Posterior cingulate gyrus (tissue), 11 donors: ENCODE measurements at regions not wholly inside any gene's neighbourhood (a gene's known extent, or its start where the extent isn't known, plus 50 kb on each side); places are given as distances from the start of the nearest gene placed in this dataset.

Experiments
- DNase-seq, 10 donors: peaks; one replicate each; pipeline versions ENCODE4 v3.0.0 to v3.0.0-alpha.2; 2020 to 2021; ENCODE audit warnings: mixed read lengths in 3 of 10
- intact Hi-C: fragments of 100-400 bp; cut with DNase I; formaldehyde crosslinking; loops from one replicate; pipeline ENCODE4 v1.15.1; 2023

DNA sequence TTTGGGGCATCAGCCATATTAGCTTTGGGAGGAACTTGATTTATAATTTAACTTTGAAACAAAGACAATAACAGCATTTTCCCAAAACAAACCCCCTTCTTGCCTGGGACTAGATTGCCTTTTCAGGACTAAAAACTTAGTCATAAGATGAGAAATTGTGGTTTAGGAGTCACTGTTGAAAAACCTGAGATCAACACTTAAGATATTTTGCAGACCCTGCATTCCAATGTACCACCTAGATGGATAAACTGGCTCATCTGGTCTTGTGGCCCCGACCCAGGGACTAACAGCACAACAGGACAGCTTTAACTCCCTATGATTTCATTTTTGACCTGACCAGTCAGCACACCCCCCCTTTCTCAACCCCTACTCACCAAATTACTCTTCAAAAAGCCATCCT lies 1165.4 kb downstream of the XPNPEP1 start:
- no peak for DNase-seq
- intact Hi-C loops = no loop called here

DNA sequence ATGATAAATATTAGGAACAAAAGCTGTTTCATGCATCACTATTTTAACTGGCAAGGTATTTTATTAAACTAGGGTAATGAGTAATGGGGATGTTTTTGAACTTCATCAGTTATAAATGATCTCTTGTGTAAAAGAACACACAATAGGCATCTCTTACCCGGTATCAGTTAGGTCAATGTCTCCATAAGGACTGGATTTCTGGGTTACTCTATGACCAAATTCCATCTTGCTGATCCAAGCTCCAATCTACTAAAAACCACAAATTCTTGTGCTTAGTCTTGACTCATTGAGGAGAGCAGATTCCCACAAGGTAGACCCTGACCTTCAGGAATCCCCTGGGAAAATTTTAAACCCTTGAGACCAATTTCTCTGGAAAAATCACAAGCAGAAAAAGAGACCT lies 1167.7 kb downstream of the XPNPEP1 start:
- intact Hi-C loops = no loop called here
- no peak for DNase-seq

DNA sequence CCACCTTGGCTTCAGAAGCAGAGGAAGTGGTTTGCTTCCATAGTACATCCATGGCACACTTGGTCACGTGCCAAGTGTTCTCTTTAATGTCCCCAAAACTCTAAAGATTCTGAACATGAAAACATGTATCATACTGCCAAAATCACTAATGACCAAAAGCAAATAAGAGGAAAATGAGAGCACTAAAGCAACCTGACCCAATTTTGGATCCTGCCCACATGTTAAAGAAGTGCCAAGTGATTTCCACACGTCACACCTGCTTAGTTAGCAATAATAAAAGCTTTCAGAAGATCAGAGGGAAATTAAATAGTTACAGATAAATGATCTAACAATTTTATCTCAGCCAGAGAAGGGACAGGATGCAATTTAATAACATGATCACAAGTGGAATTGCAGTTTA lies 1170.0 kb downstream of the XPNPEP1 start:
- no peak for DNase-seq
- intact Hi-C loops = no loop called here

DNA sequence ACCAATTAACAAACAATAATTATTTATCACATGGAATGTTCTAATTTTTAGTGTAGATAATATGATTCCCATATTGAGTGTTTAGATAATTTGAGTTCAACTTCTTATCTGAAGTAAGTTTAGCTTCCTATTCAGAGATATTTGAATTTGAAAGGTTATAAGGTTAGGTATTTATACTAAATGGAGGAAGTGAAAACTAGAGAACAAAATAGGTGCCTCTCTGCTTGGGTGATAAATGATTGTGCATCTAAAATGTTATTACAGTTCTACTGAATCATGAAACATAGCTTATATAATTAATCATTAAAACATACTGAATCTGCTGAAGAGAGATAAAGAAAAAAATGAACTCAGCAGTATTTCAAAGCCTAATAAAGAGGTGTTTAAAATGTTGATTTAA lies 1174.3 kb downstream of the XPNPEP1 start:
- no peak for DNase-seq
- intact Hi-C loops = no loop called here

DNA sequence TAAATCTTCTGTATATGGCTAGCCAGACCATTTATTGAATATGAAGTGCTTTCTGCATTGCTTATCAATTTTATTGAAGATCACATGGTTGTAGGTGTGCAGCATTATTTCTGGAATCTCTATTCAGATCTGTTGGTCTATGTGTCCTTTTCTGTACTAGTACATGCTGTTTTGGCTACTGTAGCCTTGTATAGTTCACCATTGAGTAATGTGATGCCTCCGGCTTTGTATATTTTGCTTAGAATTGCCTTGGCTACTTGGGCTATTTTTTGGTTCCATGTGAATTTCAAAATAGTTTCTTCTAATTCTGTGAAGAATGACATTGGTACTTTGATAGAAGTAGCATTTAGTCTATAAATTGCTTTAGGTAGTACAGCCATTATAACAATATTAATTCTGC lies 1187.2 kb downstream of the XPNPEP1 start:
- intact Hi-C loops = no loop called here
- DNase-seq = no peak

DNA sequence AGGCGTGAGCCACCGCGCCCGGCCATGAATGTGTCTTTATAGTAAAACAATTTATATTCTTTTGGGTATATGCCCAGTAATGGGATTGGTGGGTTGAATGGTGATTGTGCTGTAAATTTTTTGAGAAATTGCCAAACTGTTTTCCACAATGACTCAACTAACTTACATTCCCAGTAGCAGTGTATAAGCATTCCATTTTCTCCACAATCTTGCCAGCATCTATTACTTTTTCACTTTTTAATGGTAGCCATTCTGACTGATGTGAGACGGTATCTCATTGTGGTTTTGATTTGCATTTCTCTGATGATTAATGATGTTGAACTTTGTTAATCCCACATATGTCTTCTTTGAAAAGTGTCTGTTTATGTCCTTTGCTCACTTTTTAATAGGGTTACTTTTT lies 1187.9 kb downstream of the XPNPEP1 start:
- DNase-seq = no peak
- intact Hi-C loops = no loop called here

DNA sequence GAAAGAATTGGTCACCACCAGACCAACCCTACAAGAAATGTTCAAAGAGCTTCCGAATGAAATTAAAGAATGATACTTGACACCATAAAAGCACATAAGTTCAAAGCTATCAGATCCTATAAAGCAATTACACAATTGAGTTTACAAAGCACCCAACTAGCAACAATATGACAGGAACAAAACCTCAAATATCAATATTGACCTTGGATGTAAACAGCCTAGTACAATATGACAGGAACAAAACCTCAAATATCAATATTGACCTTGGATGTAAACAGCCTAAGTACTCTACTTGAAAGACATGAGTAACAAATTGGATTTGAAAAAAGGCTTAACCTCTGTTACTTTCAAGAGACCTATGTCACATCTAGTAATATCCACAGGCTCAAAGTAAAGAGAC lies 1201.4 kb downstream of the XPNPEP1 start:
- intact Hi-C loops = no loop called here
- DNase-seq = no peak

DNA sequence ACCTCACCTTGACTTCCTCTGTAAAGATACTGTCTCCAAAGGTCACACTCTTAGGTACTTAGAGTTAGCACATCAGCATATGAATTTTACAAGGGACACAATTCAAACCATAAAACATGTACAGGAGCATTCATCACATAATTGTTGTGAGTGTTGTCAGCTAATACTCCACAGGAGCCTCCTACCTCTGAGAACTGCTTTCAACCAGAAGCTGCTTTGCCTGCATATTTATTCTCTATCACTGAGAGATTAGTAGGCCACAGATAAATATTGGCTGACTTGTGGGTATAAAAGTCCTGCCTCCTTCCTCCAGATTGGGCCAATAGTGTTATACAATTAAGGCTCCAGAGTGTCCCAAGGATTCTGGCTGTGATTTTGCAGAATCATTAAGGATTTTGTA lies 1207.0 kb downstream of the XPNPEP1 start:
- DNase-seq = no peak
- intact Hi-C loops = no loop called here

DNA sequence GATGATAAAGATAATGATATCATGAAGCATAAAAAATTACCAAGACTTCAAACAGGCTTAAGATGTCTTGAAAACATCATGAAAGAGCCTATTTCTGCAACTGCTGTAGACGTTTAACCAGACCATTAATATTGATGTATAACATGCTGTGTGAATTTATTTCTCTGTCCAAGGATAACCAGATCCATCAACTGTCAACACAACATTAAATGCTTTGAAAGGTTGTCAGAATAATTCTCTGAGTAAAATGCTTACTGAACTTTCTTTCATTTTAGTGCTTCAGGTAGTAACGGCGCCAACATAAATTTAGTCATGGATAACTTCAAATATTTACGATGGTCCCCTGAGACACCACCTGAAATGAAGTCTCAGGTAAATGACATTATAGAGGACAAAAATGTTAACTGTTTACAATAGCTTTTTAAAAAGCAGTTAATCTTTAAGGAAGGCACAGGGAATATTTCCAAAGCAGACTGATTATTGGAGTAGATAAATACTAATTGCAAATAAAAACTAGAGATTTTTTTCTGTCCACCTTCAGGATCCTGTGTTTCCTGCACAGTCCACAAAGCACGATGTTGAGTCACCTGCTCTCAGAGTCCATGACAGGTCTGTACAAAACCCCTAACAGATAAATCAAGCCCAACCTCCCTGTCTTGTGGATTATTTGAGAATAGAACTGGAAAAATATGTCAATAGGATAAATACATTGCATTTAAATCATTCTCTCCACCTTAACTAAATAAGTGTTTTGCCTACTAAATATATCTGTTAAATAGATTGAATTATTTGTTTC lies 1213.2 kb downstream of the XPNPEP1 start:
- DNase-seq = no peak
- intact Hi-C loops = no loop called here

DNA sequence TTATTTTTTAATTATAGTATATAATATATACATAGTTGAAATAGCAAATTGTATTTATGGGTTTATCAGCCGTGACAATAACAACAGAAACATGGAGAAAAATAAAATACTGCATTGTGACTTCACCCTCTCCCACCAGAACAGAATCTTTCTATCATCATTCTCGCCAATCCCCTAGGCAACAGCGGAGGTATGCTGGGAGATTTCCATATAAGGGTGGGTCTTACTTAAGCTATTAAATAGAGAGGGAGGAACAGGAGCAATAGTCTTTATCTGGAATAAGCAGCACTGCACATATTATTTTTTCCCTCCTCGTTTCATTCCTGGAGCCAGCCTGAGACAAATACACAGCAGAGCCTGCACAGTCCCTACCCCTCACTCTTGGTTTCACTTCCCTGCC lies 1214.9 kb downstream of the XPNPEP1 start:
- intact Hi-C loops = no loop called here
- DNase-seq = no peak

DNA sequence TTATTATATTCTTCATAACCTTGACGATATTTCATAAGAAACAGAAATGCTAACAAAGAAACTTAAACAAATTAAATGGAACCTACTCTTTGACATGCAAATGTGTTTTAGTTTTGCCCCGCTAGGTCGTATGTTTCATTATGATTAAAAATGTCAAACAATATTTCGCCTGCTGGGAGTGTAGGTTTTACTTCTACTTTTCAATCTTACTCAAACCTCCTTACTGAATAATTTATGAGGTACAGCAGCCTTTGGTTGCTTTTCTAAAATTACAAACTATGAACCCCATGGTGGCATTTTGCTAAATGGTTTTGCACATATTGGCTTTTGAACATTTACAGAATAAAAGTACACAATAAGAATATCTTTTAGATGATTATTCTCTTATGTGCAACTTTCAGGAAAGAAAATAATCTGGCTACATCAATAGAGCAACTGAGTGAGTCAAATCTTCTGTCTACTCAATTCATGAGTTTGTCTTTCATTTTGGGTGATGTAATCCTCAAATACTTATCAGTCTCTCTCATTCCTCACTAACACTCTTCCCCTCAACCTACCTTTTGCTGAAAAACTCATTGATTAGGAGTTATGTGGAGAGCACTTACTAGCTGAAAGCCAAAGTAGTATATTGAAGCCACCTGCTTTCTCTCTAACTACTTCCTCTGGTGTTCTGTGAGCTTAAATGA lies 1226.4 kb downstream of the XPNPEP1 start:
- intact Hi-C loops = no loop called here

DNA sequence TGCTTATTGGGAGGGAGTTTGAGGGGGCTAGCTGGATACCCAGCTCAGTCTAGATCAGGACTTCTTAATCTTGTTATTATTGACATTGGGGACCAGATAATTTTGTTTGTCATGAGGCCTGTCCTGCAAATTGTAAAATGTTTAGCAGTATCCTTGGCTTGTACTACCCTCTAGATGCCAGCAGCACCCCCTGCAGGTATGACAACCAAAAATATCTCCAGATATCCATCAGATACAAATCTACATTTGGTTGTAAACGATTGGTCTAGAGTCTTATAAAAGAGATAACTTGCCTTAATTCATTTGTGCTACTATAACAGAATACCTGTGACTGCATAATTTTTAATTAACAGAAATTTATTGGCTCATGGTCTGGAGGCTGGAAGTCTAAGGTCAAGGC lies 1232.2 kb downstream of the XPNPEP1 start:
- DNase-seq = no peak
- intact Hi-C loops = no loop called here

More for the DNA sequence above, 1226.4 kb downstream of the XPNPEP1 start:
- no peak for DNase-seq

DNA sequence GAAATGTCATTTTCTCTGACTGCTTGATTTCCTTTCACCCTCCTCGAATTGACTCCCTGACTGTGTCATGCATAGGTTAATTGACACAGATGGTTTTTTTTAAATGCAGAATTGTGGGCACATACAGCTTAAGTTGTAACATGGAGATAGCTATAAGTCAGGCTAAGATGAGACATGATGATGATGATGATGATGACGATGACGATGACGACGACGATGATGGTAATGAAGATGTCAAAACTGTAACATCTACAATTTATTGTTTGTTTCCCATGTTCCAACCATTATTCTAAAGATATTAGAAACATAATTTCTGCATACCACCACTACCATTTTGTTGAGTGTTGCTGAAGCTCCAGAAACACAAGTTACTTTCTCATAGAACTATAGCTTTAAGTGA lies 1232.8 kb downstream of the XPNPEP1 start:
- intact Hi-C loops = no loop called here
- no peak for DNase-seq

DNA sequence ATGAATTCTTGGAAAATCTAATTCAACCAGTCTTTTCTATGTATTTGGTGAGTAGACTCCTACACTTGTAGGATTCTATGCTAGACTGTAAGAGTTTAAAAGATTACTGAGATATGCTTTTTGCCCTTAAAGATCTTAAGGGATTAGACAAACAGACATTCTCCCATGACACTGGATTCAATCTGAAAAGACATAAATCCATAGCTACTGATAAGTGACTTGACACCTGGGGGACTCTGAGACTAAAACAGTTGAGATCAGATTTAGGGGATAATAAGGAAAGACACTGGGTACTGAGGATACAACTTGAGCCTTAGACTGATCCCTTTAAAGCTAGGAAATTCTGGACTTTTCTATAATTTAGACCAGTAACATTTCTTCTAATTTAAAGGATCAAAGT lies 1233.4 kb downstream of the XPNPEP1 start:
- intact Hi-C loops = no loop called here
- DNase-seq = no peak

DNA sequence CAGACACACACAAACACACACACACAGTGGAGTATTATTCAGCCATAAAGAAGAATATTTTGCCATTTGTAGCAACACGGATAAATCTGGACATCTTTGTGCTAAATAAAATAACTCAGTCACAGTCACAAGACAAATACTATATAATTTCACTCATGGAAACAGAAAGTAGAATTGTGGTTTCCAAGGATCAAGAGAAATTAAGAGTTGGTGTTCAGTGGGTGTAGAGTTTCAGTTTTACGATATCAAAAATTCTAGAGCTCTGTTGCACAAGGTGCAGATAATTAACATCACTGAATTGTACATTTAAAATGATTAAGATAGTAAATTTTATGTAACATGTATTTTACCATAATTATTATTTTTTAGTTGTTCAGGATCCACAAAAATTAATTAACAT lies 1235.0 kb downstream of the XPNPEP1 start:
- DNase-seq = no peak
- intact Hi-C loops = no loop called here

DNA sequence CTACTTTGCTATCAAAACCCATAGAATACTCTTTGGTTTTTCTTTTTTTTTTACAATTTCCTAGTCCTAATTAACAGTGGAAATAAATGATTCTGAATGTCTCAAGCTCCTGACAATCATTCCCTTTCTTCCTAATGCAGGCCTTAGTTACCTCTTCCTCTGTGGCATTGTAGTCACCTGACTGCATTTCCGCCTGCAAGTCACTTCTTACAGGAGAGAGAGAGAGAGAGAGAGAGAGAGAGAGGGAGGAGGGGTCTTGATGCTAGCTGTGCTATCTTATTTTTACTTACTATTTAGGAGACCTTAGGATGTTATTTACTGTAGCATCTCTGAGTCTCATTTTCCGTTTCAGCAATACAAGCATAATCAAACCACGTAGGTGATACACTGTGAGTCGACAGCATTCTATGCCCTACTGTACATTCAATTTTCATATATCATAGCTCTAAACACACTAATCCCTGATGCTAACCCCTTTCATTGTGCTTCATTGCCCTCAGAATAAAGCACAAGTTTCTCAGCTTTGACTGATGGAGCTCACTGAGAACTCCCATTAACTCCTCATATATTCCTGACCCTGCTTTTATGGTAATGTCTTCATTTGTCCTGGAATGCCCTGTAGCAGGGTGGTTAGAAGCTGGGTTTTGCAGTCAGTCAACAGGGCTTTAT lies 1237.3 kb downstream of the XPNPEP1 start:
- DNase-seq = no peak
- intact Hi-C loops = no loop called here

DNA sequence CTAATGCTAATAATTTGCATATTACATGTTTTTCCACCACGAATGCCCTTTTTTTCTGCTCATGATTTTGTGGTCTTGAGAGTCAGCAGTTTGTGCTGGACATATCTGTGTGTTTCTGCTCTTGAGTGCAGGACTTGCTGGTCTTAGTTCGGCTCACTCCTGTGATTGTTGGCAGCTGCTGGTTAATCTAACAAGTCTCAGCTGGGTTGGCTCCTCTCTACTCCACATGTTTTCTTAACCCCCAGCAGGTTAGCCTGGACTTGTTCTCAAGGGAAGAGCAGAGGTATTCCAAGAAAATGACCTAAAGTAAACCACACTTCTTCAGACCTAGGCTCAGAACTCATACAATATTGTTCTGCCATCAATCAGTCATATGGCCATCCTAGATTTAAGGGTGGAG lies 1238.9 kb downstream of the XPNPEP1 start:
- intact Hi-C loops = no loop called here
- DNase-seq = no peak

DNA sequence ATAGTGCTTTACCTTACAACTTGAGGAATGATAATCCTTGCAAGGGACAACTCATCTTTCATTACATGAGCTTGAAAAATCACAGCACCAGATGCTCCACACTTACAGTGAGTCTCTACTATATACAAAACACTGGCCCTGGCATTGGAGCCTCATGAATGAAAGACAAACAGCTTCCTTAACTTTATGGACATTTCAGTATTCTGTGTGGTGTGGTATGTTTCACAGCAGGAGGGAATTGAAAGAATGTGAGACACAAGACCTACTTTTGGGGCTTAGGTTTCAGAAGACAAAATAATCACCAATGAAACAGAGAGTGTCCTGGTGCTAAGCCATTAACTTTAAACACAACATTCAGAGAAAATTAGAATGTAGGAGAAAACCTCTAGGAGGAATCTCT lies 1249.6 kb downstream of the XPNPEP1 start:
- no peak for DNase-seq
- intact Hi-C loops = no loop called here

DNA sequence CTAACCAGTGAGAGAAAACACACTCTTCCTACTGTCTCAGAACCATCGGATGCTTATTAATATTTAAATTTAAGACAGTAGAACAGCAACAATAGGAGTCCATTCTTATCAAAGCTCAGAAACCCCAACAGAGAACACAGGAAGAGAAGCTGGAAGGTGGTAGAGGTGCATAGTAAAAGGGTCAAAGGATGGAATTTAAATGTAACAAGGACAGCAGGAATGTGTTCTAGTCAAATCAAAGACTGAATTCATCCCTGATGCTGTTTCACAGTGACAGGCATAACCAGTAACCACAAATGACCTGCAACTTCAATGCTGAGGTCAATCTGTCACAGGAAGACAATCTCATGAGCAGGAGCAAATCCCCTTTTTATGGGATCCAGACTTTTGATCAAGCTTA lies 1259.7 kb downstream of the XPNPEP1 start:
- intact Hi-C loops = no loop called here
- no peak for DNase-seq

DNA sequence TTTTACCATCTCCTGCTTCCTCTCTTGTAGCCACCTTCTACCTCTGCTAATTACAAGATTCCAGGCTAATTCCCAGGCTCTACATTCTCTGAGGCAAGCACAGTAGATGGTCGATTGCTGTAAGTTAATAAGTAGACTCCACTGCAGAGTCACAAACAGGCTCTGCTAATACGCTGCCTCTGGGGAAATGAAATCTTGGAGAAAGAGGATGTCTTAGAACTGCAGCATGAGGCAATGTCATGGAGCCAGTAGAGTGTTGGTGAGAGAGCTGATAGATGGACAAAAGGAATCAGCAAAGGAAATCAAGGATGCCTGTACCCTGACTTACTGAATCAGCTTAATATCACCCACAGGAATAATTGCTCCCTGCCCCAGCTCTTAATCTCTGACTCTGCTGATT lies 1260.3 kb downstream of the XPNPEP1 start:
- intact Hi-C loops = no loop called here
- no peak for DNase-seq

DNA sequence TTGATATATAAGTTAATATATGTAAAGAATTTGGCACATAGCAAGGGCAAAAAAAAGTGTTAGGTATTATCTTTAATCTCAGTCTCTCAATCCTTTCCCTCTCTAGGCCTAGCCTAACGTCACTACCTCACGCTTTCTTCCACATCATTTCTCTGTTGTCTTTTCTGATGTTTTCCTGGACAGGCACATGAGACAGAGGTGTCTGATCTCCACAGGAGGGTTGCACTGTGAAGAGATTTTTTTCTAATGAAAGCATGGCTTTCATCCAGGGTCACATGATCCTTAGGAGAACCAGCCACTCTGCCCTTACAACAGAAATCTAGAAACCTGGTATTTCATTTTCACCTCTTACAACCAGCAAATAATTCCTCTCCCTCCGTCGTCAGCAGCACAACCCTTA lies 1268.3 kb downstream of the XPNPEP1 start:
- DNase-seq = no peak
- intact Hi-C loops = no loop called here

DNA sequence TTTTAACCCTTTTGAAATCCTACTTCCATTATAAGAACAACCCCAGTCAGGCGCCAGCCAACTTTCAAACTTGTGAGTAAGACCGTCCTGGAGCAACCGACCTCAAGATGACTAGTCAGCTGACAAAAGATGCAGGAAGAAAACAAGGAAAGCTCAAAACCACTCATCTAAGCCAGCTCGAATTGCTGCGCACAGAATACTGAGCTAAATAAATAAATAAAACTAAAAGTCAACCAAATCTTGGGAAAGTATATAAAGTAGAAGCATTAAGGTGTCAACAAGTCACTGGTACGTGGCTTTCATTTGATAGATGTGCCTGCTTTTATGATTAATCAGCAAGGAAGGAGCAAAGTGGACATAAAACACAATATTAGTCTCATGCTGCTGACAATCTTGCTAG lies 1269.8 kb downstream of the XPNPEP1 start:
- intact Hi-C loops = no loop called here
- no peak for DNase-seq
